ENCODE measurements at regions not wholly inside any gene's neighbourhood (a gene's known extent, or its start where the extent isn't known, plus 50 kb on each side); places are given as distances from the start of the nearest gene placed in this dataset.

- Histone ChIP-seq H3K9me3 (ENCODE audit: control insufficient read depth in 1 of 2, insufficient read depth in 1 of 2, low read depth in 1 of 2, low read length in 2 of 2) (no peaks in the 10 kb centered on the region), H3K27ac (ENCODE audit: low read depth, low read length) (no peak overlapping the region), H3K9me2 (ENCODE audit: insufficient read depth) (no peaks in the 10 kb centered on the region), H3K36me3 (ENCODE audit: control insufficient read depth in 1 of 2, insufficient read depth in 2 of 2, low read length in 2 of 2) (no peaks in the 10 kb centered on the region), H3K4me3 (replicated peaks in 1 of 2; ENCODE audit: low read depth in 1 of 2, low read length in 2 of 2) (no peak overlapping the region), H3K9ac (ENCODE audit: low read length) (no peak overlapping the region), H3K27me3 (ENCODE audit: insufficient read depth, low read length) (no peaks in the 10 kb centered on the region), H3K4me1 (ENCODE audit: control insufficient read depth in 1 of 2, insufficient read depth in 2 of 2, low read length in 2 of 2) (no peaks in the 10 kb centered on the region), H2AFZ (ENCODE audit: low read depth, low read length, poor library complexity, severe bottlenecking) (no peak overlapping the region), H4K20me1 (ENCODE audit: insufficient read depth) (no peaks in the 10 kb centered on the region), H3K79me2 (ENCODE audit: insufficient read depth, low read length) (no peaks in the 10 kb centered on the region), H3K4me2 (ENCODE audit: low read length) (no peak overlapping the region)
- TF ChIP-seq ZNF274 (IDR thresholded peaks at IDR 0.05; ENCODE audit: low read depth, low read length) (no peak), ZFX (IDR thresholded peaks at IDR 0.05) (no peak), CTCF (IDR thresholded peaks at IDR 0.05 in 2 of 3, conservative IDR thresholded peaks at IDR 0.05 in 1 of 3; ENCODE audit: borderline replicate concordance in 1 of 3, insufficient read depth in 1 of 3, low read depth in 2 of 3, low read length in 2 of 3) (no peak), CEBPB (IDR thresholded peaks at IDR 0.05; ENCODE audit: low read depth) (no peak), MAX (IDR thresholded peaks at IDR 0.05) (no peak), POLR2AphosphoS5 (IDR thresholded peaks at IDR 0.05; ENCODE audit: low read depth, low read length) (no peak), SP1 (IDR thresholded peaks at IDR 0.05; ENCODE audit: low read depth) (no peak), CBX3 (IDR thresholded peaks at IDR 0.05; ENCODE audit: low read depth) (no peak), EZH2 (IDR thresholded peaks at IDR 0.05) (no peak), RAD21 (IDR thresholded peaks at IDR 0.05; ENCODE audit: low read depth) (no peak), EZH2phosphoT487 (IDR thresholded peaks at IDR 0.05; ENCODE audit: borderline replicate concordance) (no peak), TCF7L2 (IDR thresholded peaks at IDR 0.05; ENCODE audit: borderline replicate concordance, extremely low read depth, insufficient read depth, insufficient read length) (no peak)
- CTCF ChIA-PET: no interaction called here
- DNase-seq (ENCODE audit: low read depth, low spot score) (no peak), ATAC-seq (no peak)
- POLR2A ChIA-PET: no interaction called here
- intact Hi-C loops (cut with micrococcal nuclease): no loop called here
- RAD21 ChIA-PET (ENCODE audit: low non-redundant PET in 1 of 2, low total read pairs in 2 of 2, uncharacterized antibody in 2 of 2, unreplicated experiment in 2 of 2): no interaction called here
- no TSS peak for BruUV-seq (replicated peaks)
These were observed 245.7 kb upstream of the NOX3 start for GRCh38 chr6:155701342-155701741.
